ENCODE measurements at regions not wholly inside any gene's neighbourhood (a gene's known extent, or its start where the extent isn't known, plus 50 kb on each side); places are given as distances from the start of the nearest gene placed in this dataset.
"Not testable (repeated sequence)": the region's sequence is repeated elsewhere in the genome, so short reads cannot be mapped to it uniquely, and the experiment has no call there.

- H4K20me1 ChIP-seq (ENCODE audit: insufficient read depth) = no peaks in the 10 kb centered on the region
- H3K9me3 ChIP-seq (ENCODE audit: low read length) = no peaks in the 10 kb centered on the region
- TF ChIP-seq MXI1 (conservative IDR thresholded peaks at IDR 0.05; ENCODE audit: poor library complexity, severe bottlenecking) (no peak), POLR2AphosphoS5 (IDR thresholded peaks at IDR 0.05) (no peak), EP300 (conservative IDR thresholded peaks at IDR 0.05; ENCODE audit: poor library complexity, severe bottlenecking) (no peak), SMC3 (conservative IDR thresholded peaks at IDR 0.05; ENCODE audit: poor library complexity) (peak; percentile 79), RAD21 (conservative IDR thresholded peaks at IDR 0.05) (peak; percentile 79), EZH2 (IDR thresholded peaks at IDR 0.05; ENCODE audit: borderline replicate concordance, insufficient read depth, low read length, poor library complexity, severe bottlenecking) (no peak), CTCF (IDR thresholded peaks at IDR 0.05; ENCODE audit: poor library complexity, severe bottlenecking) (peak; percentile 70)
- H3K9me2 ChIP-seq (ENCODE audit: insufficient read depth, low read length) = no peaks in the 10 kb centered on the region
- H3K9ac ChIP-seq (ENCODE audit: low read length) = no peak overlapping the region
- no peaks in the 10 kb centered on the region for H3K27me3 ChIP-seq (ENCODE audit: insufficient read depth, low read depth, low read length)
- H3K79me2 ChIP-seq (replicated peaks; ENCODE audit: insufficient read depth, low read length) = no peaks in the 10 kb centered on the region
- no peaks in the 10 kb centered on the region for H3F3A ChIP-seq (ENCODE audit: insufficient read depth, low read length, poor library complexity, severe bottlenecking)
- no peak overlapping the region for H3K4me2 ChIP-seq (ENCODE audit: low read length)
- H3K27ac ChIP-seq (ENCODE audit: low read length) = no peak overlapping the region
- no peak overlapping the region for H2AFZ ChIP-seq (ENCODE audit: low read depth, low read length)
- no peak overlapping the region for H3K4me3 ChIP-seq (ENCODE audit: low read length)
- no peaks in the 10 kb centered on the region for H3K36me3 ChIP-seq (ENCODE audit: insufficient read depth, low read length)
Measured at GRCh38 chrX:78555401-78555980, 103.6 kb downstream of the RTL3 start.

- H4K20me1 ChIP-seq (ENCODE audit: insufficient read depth); H3K27me3 ChIP-seq (ENCODE audit: insufficient read depth, low read depth, low read length); H3F3A ChIP-seq (ENCODE audit: insufficient read depth, low read length, poor library complexity, severe bottlenecking); H2AFZ ChIP-seq (ENCODE audit: low read depth, low read length); H3K9me3 ChIP-seq (ENCODE audit: low read length); H3K4me3 ChIP-seq (ENCODE audit: low read length); H3K9me2 ChIP-seq (ENCODE audit: insufficient read depth, low read length); H3K36me3 ChIP-seq (ENCODE audit: insufficient read depth, low read length); H3K4me2 ChIP-seq (ENCODE audit: low read length); H3K27ac ChIP-seq (ENCODE audit: low read length); H3K79me2 ChIP-seq (replicated peaks; ENCODE audit: insufficient read depth, low read length); H3K9ac ChIP-seq (ENCODE audit: low read length): not testable (repeated sequence)
Measured at GRCh38 chrX:78552628-78553027, 106.5 kb downstream of the RTL3 start.

- Histone ChIP-seq H3K4me2 (ENCODE audit: low read length) (no peak overlapping the region), H3K9ac (ENCODE audit: low read length) (no peak overlapping the region), H3K27ac (ENCODE audit: low read length) (no peak overlapping the region), H2AFZ (ENCODE audit: low read depth, low read length) (no peak overlapping the region), H3K27me3 (ENCODE audit: insufficient read depth, low read depth, low read length) (no peaks in the 10 kb centered on the region), H3K9me2 (ENCODE audit: insufficient read depth, low read length) (no peaks in the 10 kb centered on the region), H3K36me3 (ENCODE audit: insufficient read depth, low read length) (no peaks in the 10 kb centered on the region), H3F3A (ENCODE audit: insufficient read depth, low read length, poor library complexity, severe bottlenecking) (no peaks in the 10 kb centered on the region), H4K20me1 (ENCODE audit: insufficient read depth) (no peaks in the 10 kb centered on the region), H3K4me3 (ENCODE audit: low read length) (no peak overlapping the region), H3K9me3 (ENCODE audit: low read length) (no peaks in the 10 kb centered on the region), H3K79me2 (replicated peaks; ENCODE audit: insufficient read depth, low read length) (no peaks in the 10 kb centered on the region)
- TF ChIP-seq EP300 (conservative IDR thresholded peaks at IDR 0.05; ENCODE audit: poor library complexity, severe bottlenecking) (no peak), TAF1 (IDR thresholded peaks at IDR 0.05; ENCODE audit: low read depth) (no peak), SMC3 (conservative IDR thresholded peaks at IDR 0.05; ENCODE audit: poor library complexity) (no peak), MXI1 (conservative IDR thresholded peaks at IDR 0.05; ENCODE audit: poor library complexity, severe bottlenecking) (no peak), RAD21 (conservative IDR thresholded peaks at IDR 0.05) (no peak), EZH2 (IDR thresholded peaks at IDR 0.05; ENCODE audit: borderline replicate concordance, insufficient read depth, low read length, poor library complexity, severe bottlenecking) (no peak), POLR2AphosphoS5 (IDR thresholded peaks at IDR 0.05) (no peak), CTCF (IDR thresholded peaks at IDR 0.05; ENCODE audit: poor library complexity, severe bottlenecking) (no peak)
Measured at GRCh38 chrX:78548012-78548411, 111.1 kb downstream of the RTL3 start.

All from neural cell (in vitro differentiated cells).